ENCODE measurements at regions not wholly inside any gene's neighbourhood (a gene's known extent, or its start where the extent isn't known, plus 50 kb on each side); places are given as distances from the start of the nearest gene placed in this dataset.

DNA sequence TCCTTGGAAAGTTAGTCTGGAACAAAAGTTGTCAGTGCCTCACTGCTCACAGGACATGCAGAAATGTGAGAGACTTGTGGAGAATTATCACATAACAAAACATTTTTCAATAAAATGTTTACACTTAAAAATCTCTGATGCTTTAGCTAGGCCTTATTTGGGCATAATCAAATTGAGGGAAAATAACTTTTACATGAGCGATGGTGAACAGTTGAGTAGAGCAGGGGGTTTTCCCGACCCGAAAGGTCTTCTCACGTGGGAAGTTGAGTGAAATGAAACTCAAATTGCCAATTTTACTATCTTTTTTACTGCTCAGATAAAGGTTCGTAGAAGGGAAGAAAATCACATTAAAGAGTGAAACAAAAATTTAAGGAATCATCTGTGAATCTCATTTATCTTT is 465.6 kb downstream of the MTX2 start:
- no peak for DNase-seq

DNA sequence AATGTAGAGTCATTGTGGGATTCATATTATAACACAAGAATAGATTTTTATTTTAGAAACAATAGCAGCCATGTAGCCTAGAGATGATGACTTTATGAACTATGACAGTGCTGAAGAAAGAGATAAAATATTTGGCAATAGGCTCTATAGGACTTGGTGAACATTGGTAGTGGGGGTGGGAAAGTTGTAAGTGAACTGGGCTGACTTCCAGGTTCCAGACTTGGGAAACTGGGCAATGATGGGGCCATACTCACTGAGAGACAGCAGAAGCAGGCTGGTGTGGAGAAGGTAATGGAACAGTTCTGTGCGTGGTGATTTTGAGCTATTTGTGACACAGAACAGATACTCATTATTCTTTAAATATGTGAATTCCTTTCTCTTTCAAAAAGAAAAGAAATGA is 470.3 kb upstream of the HNRNPA3 start:
- DNase-seq, result no peak

- DNase-seq, result no peak
Measured at GRCh38 chr2:176743671-176744070, 468.9 kb upstream of the HNRNPA3 start.

GRCh38 chr2:176744146-176744545 is 468.4 kb upstream of the HNRNPA3 start:
- DNase-seq, result no peak

GRCh38 chr2:176745543-176746200 is 466.9 kb upstream of the HNRNPA3 start:
- no peak for DNase-seq

- DNase-seq, result no peak
Measured at GRCh38 chr2:176746411-176746810, 466.2 kb upstream of the HNRNPA3 start.

DNA sequence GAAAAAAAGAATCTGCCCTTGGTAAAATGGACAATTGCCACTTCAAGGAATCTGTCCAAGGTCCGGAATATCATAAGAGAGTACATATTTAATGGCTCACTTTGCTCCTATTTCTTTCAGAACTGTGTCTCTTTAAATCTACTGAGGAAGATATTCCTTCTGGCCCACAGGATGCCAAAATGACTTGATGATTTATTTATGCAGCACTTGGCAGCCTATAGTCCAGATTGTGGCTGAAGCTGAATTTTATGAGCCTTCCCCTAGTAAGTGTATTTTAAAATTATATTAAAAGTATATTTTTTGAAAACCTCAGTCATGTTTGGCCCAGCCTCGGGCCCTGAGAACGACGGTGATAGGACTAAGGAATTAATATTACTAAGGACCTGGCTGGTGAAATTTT is 465.1 kb upstream of the HNRNPA3 start:
- DNase-seq, result no peak

- no peak for DNase-seq
Measured at GRCh38 chr2:176747928-176748327, 464.7 kb upstream of the HNRNPA3 start.

DNA sequence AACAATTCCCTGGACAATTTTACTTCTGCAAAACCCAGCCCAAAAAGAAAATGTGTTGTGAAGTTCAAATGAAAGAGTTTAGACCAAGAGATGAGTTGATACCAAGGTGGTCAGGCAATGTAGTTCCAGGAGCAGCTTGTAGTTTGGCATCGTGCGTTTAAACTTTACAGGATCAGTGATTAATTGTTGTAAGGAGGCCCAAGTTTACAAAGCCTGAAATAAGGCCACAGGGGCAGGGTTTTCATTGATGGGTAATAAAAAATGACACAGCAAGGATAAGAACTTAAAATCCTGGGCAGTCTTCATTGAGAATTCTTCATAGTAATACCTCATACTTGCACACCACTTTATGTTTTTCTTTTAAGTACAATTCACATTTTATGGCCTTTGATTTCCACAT is 463.9 kb upstream of the HNRNPA3 start:
- no peak for DNase-seq

DNA sequence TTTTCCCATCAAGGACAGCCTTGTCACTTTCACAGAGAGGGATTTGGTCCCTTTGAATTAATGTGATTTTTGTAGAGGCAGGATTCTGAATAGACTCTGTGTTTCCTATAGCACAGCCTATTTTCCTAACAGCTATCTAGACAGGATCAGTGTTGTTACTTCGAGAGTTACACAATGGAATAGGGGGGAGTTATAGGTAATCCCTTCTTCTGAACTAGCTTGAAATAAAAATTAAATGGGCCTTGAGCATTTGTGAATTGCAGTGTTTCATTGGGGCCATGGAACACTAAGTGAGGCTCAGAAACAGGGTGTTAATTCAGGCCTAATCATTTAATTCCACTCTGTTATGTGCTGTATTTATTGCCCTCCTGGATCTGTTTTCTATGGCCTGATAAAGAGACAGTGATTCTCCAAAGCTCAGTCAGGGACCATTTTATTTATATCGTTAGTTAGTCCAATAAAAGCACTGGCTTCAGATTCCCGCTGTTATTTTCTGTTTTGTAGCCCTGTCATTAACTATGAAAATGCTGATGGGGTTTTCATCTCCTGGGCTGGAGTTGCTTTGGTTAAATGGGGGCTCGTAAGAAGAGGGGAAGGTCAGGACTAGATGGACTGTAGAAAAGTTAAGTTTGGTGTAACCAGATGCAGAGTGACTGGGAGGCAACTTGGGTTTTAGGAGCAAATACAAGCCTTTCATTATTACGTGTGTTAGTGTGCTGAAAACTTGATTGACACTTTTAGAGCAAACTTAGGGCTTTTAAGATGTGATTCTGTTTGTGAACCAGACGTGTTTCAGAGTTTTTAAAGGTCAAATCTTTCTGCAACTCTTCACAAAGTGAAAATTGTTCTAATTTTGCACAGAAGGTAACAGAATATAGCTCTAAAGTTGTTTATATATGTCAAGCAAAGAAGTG is 461.0 kb upstream of the HNRNPA3 start:
- DNase-seq, result no peak

- DNase-seq, result no peak
Measured at GRCh38 chr2:176752295-176752694, 460.3 kb upstream of the HNRNPA3 start.

DNA sequence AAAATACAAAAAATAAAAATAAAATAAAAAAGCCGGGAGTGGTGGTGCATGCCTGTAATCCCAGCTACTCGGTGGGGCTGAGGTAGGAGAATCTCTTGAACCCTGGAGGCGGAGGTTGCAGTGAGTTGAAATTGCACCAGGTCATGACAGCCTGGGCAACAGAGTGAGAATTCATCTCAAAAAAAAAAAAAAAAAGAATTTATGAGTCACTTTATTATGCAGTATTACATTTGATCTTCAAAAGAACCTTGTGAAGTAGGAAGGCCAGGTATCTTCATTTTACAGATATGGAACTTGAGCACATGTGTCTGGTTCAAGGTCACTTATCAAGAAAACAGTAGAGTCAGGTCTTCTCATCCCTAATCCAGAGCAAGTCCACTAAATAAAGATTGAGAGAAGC is 459.4 kb upstream of the HNRNPA3 start:
- DNase-seq, result no peak

- peak; percentile 28 to 72 for DNase-seq
Measured at GRCh38 chr2:176753752-176754474, 458.7 kb upstream of the HNRNPA3 start.

- DNase-seq, result no peak
Measured at GRCh38 chr2:176755537-176756135, 457.0 kb upstream of the HNRNPA3 start.

DNA sequence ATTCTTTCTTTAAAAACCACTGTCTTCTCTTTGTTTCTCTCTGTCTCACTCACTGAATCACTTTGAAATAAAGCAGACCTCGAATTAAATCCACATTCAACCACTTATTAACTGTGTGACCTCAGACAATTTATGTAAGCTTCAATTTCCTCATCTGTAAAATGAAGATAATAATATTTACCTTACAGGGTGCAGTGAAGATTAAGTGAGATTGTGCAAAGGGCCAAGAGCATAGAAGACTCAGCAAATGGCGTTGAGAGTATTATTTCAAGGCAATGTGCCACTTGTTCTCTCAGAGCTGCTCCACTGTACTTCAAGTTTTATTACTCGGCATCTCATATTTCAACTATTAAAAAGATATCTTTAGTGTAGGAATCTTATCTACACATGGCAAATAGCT is 454.2 kb upstream of the HNRNPA3 start:
- DNase-seq, result no peak

DNA sequence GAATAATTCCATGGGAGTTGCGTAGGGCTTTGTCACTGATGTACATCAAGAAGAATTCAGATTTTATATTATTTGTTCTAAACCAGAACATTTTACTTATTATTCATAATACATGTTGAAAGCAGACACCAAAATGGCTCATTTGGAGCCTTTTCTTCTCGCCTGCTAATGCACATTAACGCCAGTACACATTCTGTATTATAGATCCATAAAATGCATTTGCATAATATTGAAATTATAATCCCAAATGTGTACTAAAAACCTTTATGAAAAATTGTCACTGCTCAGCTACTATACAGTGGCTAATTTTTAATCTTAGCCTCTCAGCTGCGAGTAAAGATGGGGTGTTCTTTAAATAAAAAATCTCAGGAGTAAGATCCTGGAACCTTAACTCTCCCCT is 452.2 kb upstream of the HNRNPA3 start:
- DNase-seq, result no peak

DNA sequence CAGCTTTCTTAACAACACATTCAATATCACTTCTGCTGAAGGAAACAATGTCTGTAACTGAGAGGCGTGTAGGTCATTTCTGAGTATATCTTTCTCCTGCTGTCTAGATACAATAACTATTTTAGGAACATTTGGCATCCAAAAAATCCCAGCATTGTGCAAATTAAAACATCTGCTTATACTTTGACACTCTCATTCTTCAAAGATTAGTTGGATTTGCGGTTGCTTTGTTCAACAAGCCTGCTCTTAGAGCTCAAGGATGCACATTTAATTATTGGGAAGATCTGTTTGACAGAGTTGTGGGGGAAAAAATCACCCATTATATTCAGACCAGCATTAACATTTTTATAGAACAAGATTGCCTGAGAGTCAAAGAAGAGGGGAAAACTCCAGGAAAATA is 449.5 kb upstream of the HNRNPA3 start:
- DNase-seq, result no peak

GRCh38 chr2:176763851-176764404 is 448.7 kb upstream of the HNRNPA3 start:
- no peak for DNase-seq

GRCh38 chr2:176764921-176765320 is 447.7 kb upstream of the HNRNPA3 start:
- DNase-seq, result no peak

DNA sequence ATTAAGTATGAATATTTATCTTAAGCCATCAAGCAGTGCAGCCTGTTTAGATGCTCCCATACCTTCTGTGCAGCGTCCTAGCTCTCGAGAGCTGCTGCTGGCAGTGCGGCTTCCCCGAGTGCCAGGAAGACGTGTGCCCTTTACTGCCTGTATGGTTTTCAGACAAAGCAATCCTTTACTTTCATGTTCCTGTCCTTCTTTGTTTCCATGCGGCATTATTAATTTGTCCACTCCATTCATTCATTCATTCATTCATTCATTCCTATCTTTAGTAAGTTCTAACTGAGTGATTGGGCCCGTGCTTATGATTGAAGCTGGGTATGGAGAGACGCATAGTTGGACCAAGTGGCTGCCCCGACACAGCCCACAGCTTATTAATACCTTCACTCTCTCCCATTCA is 446.6 kb upstream of the HNRNPA3 start:
- no peak for DNase-seq

DNA sequence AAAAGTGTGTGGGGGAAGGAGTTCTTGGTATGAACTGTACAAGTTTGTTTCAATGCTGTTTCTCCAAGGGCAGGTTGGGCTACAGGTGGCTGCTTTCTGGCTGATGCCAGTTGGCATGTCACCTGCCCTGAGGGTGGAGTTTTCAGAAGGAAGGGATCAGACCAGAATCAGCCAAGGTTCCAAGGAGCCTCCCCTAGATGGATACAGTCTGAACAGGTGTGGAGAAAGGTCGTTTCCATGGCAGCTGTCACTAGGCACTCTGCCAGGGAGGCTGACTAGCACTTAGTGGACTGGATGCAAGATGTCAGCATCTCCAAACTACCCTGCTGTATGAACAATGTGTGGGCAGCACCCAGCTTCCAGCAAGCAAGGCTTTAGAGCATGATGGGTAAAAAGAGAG is 444.4 kb upstream of the HNRNPA3 start:
- DNase-seq, result peak in 1 of 2 donors; percentile 1

GRCh38 chr2:176769021-176769420 is 443.6 kb upstream of the HNRNPA3 start:
- no peak for DNase-seq

All from inflammatory macrophage (primary cell).